Left ventricle myocardium inferior (tissue), 1 donor: ENCODE measurements at regions not wholly inside any gene's neighbourhood (a gene's known extent, or its start where the extent isn't known, plus 50 kb on each side); places are given as distances from the start of the nearest gene placed in this dataset.

ENCODE experiments used
- DNase-seq: peaks from one replicate; pipeline ENCODE4 v3.0.0-alpha.2; 2020
- H3K27ac ChIP-seq: fragments of 200-600 bp; replicated peaks from 2 replicates; pipeline ENCODE4 v1.8.0; 2021
- H3K27me3 ChIP-seq: fragments of 200-600 bp; 2 replicates; pipeline ENCODE4 v1.8.0; 2021; ENCODE audit warnings: low read depth
- H3K36me3 ChIP-seq: fragments of 200-600 bp; 2 replicates; pipeline ENCODE4 v1.8.0; 2021
- H3K4me1 ChIP-seq: fragments of 200-600 bp; 2 replicates; pipeline ENCODE4 v1.8.0; 2021
- H3K4me3 ChIP-seq: fragments of 200-600 bp; 2 replicates; pipeline ENCODE4 v1.8.0; 2021; ENCODE audit warnings: mild to moderate bottlenecking, moderate library complexity
- H3K9me3 ChIP-seq: fragments of 200-600 bp; replicated peaks from 2 replicates; pipeline ENCODE4 v1.8.0; 2021
- CTCF ChIP-seq: fragments of 200-600 bp; IDR thresholded peaks from 2 replicates; pipeline ENCODE4 v1.8.0; 2021; ENCODE audit warnings: antibody characterized with exemption, mild to moderate bottlenecking, borderline replicate concordance
- intact Hi-C: fragments of 100-400 bp; cut with micrococcal nuclease; formaldehyde crosslinking; loops from one replicate; pipeline ENCODE4 v1.11.0; 2022
- donor health status: DM: no; HTN: yes; CAD: no; lungs with severe emphysema.

DNA sequence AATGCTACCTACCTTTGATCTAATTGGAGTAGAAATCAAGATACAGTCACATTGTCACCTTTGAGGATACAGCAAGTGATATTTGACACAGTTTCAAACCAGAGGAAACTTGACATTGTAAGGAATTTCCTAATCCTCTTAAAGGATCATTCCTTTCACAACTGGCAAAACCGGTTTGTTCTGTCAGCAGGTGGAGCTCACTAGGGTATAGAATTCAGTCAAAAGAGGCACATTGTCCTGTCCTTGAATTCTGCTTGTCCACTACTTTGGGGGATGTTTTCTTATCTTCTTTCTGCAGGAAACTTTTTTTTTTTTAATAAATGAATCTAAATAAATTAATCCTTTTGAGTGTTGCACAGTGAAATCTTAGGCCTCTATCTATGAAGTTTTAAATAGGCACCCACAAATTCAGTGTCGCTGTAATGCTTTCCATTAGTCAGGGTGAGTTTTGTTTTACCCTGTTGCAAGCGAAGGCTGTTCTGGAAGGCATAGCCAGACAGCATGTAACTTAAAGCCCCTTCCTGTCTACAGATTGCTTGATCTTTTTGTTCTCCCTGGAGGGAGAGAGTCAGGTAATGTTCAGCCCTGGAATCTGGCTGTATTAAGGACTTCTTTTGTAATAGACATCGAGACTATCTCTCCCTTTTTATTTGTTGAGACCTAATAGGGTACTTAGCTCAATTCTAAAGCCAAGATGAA is 285.0 kb upstream of the RGS6 start:
- Histone ChIP-seq H3K4me1 (peaks cover 12% of the 10 kb centered on the region), H3K27me3 (no peaks in the 10 kb centered on the region), H3K36me3 (peaks cover 12% of the 10 kb centered on the region), H3K9me3 (peaks cover 39% of the 10 kb centered on the region), H3K27ac (no peak overlapping the region), H3K4me3 (no peak overlapping the region)
- intact Hi-C loops = no loop called here
- DNase-seq = no peak
- TF ChIP-seq CTCF = no peak

DNA sequence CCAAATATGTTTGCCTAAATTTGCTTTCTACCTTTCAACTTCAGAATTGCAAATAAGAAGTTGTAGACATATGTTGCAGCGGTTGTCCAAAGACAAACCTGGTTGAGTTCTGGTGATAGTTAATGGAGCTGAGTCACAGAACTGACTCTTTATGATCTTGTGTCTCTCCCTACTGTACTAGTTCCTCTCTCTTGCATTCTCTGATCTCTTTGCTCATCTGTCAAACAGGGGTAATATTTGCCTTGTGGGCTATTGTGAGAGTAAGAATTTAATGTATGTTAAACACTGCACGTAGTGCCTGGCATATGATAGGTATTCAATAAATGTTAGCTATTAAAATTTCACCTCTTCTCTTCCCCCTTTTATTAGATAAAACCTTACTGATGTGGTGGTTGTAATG is 283.5 kb upstream of the RGS6 start:
- no peaks in the 10 kb centered on the region for H3K27me3 ChIP-seq
- H3K9me3 ChIP-seq = peaks cover 39% of the 10 kb centered on the region
- H3K27ac ChIP-seq = no peak overlapping the region
- peaks cover 12% of the 10 kb centered on the region for H3K36me3 ChIP-seq
- intact Hi-C loops = no loop called here
- TF ChIP-seq CTCF = no peak
- no peak for DNase-seq
- no peak overlapping the region for H3K4me3 ChIP-seq
- H3K4me1 ChIP-seq = peaks cover 12% of the 10 kb centered on the region

GRCh38 chr14:71650187-71650755 is 282.0 kb upstream of the RGS6 start:
- TF ChIP-seq CTCF = no peak
- H3K27me3 ChIP-seq = no peaks in the 10 kb centered on the region
- H3K9me3 ChIP-seq = peaks cover 35% of the 10 kb centered on the region
- DNase-seq = no peak
- intact Hi-C loops = no loop called here
- H3K4me3 ChIP-seq = no peak overlapping the region
- peaks cover 12% of the 10 kb centered on the region for H3K4me1 ChIP-seq
- H3K36me3 ChIP-seq = peaks cover 12% of the 10 kb centered on the region
- no peak overlapping the region for H3K27ac ChIP-seq

DNA sequence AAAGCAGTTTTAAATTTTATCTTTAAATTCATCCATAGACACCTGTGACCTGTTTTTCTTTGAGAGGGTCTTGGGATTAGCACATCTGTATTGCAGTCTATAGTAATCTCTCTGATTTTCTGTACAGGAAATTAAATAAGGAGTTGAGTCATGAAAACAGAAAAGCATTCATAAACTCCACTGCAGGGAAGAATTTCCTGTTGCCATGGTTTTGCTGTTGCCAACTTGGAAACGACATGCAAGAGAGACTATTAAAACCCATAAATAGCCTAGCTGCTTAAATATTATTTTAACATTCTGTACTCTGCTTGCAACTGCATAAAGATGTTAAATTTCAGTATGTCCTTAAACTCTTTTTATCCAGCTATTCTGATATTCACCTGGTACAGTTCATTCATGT is 281.0 kb upstream of the RGS6 start:
- no peak overlapping the region for H3K4me3 ChIP-seq
- H3K9me3 ChIP-seq = peaks cover 29% of the 10 kb centered on the region
- H3K4me1 ChIP-seq = peaks cover 12% of the 10 kb centered on the region
- H3K27ac ChIP-seq = peak overlapping the region; percentile 49
- peaks cover 12% of the 10 kb centered on the region for H3K36me3 ChIP-seq
- DNase-seq = no peak
- intact Hi-C loops = no loop called here
- no peaks in the 10 kb centered on the region for H3K27me3 ChIP-seq
- no peak for TF ChIP-seq CTCF

- Histone ChIP-seq H3K36me3 (peaks cover 12% of the 10 kb centered on the region), H3K9me3 (peaks cover 25% of the 10 kb centered on the region), H3K4me1 (peaks cover 12% of the 10 kb centered on the region), H3K4me3 (no peak overlapping the region), H3K27ac (peak overlapping the region; percentile 49), H3K27me3 (no peaks in the 10 kb centered on the region)
- DNase-seq = no peak
- intact Hi-C loops = no loop called here
- no peak for TF ChIP-seq CTCF
These were observed 279.9 kb upstream of the RGS6 start for GRCh38 chr14:71652368-71652767.
